Fibroblast of the aortic adventitia (primary cell): ENCODE measurements at regions not wholly inside any gene's neighbourhood (a gene's known extent, or its start where the extent isn't known, plus 50 kb on each side); places are given as distances from the start of the nearest gene placed in this dataset.

Experiments
- DNase-seq: peaks from one replicate; pipeline ENCODE4 v3.0.0-alpha.2; 2010; ENCODE audit warnings: low read depth
- H3K4me3 ChIP-seq: 2 replicates; pipeline ENCODE4 v1.5.1; 2011; ENCODE audit warnings: low read depth, mild to moderate bottlenecking, control low read depth, low read length, moderate library complexity
- TF ChIP-seq, protein P1 (sequence below): IDR thresholded peaks from 2 replicates; pipeline ENCODE4 v1.5.1; 2011; ENCODE audit warnings: mild to moderate bottlenecking, low read length, control low read depth, inconsistent platforms; ENCODE audit not compliant: insufficient read depth

DNA sequence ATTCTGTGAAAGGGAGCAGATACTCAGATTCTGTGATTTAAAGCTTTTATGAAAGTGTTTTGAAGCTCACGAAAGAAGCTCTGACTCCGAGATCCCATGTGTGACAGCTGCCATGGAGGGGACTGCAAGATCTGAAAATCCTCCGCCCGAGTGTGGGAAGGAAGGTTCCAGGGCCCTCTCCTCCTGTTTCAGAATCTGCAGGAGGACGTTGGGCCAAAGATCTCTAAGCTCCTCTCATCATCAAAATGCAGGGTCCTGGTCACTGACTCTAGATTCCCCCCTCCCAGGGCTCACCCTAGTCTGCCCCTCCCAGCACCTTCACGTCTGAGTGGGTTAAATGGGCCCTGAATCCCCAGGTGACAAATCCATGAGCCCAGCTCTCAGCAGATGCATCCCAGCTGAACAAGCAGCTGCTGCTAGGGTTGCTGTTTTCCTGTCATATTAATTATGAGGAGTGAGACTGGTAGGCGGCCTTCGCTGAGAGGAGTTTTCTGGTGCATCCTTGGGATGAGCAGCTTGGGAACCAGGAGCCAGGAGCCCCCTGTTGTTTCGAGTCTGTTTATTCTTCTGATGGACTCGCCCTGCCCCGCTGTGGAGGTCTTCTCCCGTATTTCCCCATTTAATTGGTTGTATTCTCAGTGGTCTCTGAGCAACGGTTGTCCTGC lies 402.0 kb downstream of the MATN1 start:
- no peak for DNase-seq
- TF ChIP-seq, protein P1, sequence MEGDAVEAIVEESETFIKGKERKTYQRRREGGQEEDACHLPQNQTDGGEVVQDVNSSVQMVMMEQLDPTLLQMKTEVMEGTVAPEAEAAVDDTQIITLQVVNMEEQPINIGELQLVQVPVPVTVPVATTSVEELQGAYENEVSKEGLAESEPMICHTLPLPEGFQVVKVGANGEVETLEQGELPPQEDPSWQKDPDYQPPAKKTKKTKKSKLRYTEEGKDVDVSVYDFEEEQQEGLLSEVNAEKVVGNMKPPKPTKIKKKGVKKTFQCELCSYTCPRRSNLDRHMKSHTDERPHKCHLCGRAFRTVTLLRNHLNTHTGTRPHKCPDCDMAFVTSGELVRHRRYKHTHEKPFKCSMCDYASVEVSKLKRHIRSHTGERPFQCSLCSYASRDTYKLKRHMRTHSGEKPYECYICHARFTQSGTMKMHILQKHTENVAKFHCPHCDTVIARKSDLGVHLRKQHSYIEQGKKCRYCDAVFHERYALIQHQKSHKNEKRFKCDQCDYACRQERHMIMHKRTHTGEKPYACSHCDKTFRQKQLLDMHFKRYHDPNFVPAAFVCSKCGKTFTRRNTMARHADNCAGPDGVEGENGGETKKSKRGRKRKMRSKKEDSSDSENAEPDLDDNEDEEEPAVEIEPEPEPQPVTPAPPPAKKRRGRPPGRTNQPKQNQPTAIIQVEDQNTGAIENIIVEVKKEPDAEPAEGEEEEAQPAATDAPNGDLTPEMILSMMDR, result no peak
- no peak overlapping the region for H3K4me3 ChIP-seq

DNA sequence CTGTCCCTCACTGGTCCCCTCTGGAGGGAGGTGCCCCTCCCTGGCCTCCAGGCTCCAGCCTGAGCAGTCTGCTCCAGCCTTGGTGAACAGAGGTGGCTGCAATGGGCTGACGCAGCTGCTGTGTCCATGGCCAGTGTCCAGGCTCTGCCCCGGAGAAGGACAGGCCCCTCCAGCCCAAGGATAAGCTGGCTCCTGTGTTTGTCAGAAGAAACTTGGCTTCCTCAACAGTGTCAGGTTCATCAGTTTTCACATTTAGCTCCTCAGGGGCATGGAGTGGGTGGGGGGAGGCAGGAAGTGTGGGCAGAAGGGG lies 402.8 kb downstream of the MATN1 start:
- no peak overlapping the region for H3K4me3 ChIP-seq
- DNase-seq, result no peak
- TF ChIP-seq, protein P1, result no peak

DNA sequence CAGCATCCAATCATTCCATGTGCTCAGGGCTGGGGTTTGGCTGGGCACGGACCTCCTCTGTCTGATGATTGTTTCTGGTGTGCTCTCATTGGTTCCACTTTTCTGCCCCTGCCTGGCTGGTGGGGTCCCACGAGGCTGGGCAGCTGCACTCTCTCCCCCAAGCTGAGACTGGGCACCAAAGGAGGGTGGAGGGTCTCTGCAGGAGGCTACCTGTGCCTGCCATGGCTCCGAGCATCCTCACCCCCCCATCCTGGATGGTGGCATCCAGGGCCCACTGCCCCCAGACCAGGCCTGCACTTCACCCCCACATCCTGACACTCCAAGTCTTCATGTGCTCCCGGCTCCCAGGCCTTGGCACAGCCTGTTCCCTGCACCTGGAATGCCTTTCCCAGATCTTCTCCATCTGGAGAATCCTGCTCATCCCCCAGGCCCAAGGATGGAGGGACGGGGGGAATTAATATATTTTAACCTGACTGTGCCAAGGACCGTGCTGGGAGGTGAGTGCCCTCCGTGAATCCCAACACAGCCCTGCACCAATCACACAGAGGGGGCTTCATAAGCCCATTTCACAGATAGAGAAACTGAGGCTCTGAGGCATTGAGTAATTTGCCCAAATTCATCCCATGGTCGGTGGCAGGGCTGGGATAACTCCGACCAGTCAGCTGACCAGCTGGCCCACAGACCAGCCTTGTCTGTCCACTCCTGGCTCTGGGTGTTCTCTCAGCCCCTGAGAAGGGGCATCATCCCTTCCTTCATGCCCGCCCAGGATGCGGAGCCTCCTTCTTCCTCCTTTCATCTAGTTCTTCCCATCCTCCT lies 403.4 kb downstream of the MATN1 start:
- H3K4me3 ChIP-seq, result no peak overlapping the region
- TF ChIP-seq, protein P1, result no peak
- DNase-seq, result no peak

DNA sequence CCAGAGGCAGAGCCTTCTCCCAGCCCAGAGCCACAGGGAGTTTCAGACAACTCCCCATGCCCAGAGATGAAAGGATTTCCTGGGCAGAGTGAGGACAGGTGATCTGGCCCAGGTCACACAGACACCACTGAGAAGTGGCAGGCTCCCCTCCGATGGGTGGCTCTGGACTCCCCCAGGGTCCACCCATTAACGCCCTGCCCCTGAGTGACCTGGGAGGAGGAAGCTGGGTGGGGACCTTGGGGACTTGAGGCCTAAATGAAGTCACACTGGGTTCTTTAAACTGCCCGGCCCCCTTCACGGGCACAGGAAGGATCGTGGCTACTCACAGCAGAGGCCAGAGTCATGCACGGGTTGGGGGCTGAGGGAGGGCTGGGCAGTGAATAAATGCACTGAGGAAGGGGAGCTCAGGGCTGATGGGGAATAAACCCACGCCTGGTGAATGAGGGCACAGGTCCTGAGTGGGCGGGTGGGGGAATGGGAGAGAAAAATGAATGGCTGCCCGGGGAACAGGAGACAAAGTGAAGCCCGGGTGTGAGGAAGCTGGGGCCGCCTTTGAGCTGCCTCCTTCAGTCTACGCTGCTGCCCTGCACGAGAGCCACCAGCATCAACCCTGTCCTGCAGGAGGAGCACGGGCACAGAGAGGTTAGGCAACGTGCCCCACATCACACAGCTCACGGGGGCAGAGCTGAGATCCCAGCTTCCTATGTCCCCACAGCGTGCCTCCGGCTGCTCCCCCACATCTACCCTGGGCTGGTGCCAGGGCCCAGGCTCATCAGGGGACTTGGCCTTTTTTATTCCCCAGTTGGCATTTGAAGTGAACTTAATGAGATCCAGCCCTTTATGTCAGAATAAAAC lies 404.3 kb downstream of the MATN1 start:
- no peak for DNase-seq
- TF ChIP-seq, protein P1, result no peak
- no peak overlapping the region for H3K4me3 ChIP-seq

DNA sequence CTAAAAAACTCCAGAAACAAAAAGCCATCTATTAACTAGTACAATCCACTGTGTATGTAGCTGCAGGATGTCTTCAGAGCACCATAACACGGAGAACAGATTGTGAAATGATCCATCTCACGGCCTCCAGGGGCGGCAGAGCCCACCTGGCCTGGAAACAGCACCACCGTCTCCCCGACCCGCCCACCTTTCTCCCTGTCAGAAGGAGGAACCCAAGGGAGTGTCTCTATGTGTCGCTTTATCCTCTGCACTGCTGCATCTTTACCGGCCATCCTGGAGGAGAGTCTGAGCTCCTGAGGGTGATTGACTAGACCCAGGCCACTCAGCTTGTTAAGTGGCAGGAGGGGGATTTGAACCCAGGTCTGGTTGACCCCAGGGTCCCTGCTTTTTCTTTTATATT lies 405.0 kb downstream of the MATN1 start:
- DNase-seq, result no peak
- no peak overlapping the region for H3K4me3 ChIP-seq
- TF ChIP-seq, protein P1, result no peak

DNA sequence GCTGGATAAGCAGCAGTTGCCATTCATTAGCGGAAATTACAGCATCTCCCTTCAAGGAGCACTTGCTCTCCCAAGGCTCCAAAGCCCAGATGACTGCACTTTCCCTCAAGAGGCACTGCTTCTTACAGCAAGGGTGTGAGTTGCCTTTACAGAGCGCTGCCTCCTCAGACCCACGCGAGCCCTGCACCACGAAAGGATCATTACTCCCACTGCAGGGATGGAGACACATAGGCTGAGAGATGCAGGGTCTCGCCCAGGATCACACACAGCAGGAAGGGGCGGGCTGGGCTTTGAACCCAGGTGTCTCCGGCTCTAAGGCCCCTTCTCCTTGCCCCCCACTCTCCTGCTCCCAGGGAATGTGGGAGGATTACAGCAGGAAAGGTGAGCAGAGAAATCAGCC lies 405.5 kb downstream of the MATN1 start:
- H3K4me3 ChIP-seq, result no peak overlapping the region
- TF ChIP-seq, protein P1, result no peak
- no peak for DNase-seq
